ENCODE measurements at regions not wholly inside any gene's neighbourhood (a gene's known extent, or its start where the extent isn't known, plus 50 kb on each side); places are given as distances from the start of the nearest gene placed in this dataset.

GRCh38 chr13:99847318-99847750 is 124.2 kb downstream of the ZIC5 start:
- TF ChIP-seq EZH2 (IDR thresholded peaks at IDR 0.05; ENCODE audit: low read length), result no peak
- no peak for TF ChIP-seq CTCF (optimal IDR thresholded peaks at IDR 0.05 in 1 of 3, IDR thresholded peaks at IDR 0.05 in 1 of 3, conservative IDR thresholded peaks at IDR 0.05 in 1 of 3; ENCODE audit: extremely low read depth in 1 of 3, insufficient read depth in 2 of 3, low read length in 3 of 3)
